ENCODE measurements at regions not wholly inside any gene's neighbourhood (a gene's known extent, or its start where the extent isn't known, plus 50 kb on each side); places are given as distances from the start of the nearest gene placed in this dataset.

DNA sequence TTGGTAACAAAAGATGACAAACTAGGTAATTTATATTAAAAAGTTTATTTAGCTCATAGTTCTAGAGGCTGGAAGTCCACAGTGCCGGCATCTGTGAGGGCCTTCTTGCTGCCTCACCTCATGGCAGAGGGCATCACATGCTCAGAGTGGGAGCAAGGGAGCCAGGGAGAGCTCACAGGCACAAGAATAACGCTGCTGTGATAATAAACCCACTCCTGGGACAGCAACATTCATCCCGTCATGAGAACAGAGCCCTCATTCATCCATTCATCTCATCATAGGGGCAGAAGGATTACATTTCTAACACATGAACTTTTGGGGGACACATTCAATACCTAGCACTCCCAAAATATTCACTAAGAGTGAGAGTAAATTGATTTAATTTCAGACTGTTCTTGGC is 170.6 kb upstream of the AKR1E2 start:
- DNase-seq (ENCODE audit: low spot score): no peak
- TF ChIP-seq, protein P1, sequence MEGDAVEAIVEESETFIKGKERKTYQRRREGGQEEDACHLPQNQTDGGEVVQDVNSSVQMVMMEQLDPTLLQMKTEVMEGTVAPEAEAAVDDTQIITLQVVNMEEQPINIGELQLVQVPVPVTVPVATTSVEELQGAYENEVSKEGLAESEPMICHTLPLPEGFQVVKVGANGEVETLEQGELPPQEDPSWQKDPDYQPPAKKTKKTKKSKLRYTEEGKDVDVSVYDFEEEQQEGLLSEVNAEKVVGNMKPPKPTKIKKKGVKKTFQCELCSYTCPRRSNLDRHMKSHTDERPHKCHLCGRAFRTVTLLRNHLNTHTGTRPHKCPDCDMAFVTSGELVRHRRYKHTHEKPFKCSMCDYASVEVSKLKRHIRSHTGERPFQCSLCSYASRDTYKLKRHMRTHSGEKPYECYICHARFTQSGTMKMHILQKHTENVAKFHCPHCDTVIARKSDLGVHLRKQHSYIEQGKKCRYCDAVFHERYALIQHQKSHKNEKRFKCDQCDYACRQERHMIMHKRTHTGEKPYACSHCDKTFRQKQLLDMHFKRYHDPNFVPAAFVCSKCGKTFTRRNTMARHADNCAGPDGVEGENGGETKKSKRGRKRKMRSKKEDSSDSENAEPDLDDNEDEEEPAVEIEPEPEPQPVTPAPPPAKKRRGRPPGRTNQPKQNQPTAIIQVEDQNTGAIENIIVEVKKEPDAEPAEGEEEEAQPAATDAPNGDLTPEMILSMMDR (IDR thresholded peaks at IDR 0.05; ENCODE audit: extremely low read depth, missing control alignments): no peak

DNA sequence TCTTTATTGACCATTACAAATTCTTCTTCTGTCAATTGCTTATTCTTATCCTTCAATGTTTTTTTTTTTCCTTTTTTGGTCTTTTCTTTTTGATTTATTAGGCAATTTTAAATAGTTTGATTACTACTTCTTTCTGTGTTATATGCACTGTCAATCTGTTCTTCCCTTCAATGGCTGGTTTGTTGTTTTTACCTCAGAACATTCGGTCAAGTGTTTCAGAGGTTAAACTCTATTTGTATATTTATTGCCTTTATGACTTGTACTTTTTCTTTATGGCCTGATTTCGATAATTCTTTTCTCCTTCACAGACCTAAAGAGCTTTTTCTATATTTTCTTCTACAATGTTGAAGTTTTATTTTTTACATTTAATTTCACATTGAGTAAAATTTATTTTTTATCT is 171.5 kb upstream of the AKR1E2 start:
- TF ChIP-seq, protein P1 (IDR thresholded peaks at IDR 0.05; ENCODE audit: extremely low read depth, missing control alignments): no peak

GRCh38 chr10:4653160-4653559 is 172.8 kb upstream of the AKR1E2 start:
- no peak for DNase-seq (ENCODE audit: low spot score)
- TF ChIP-seq, protein P1 (IDR thresholded peaks at IDR 0.05; ENCODE audit: extremely low read depth, missing control alignments): no peak

More for the DNA sequence above, 171.5 kb upstream of the AKR1E2 start:
- DNase-seq (ENCODE audit: low spot score): no peak

GRCh38 chr10:4652111-4653010 is 173.6 kb upstream of the AKR1E2 start:
- no peak for DNase-seq (ENCODE audit: low spot score)
- TF ChIP-seq, protein P1 (IDR thresholded peaks at IDR 0.05; ENCODE audit: extremely low read depth, missing control alignments): no peak

GRCh38 chr10:4651404-4652037 is 174.5 kb upstream of the AKR1E2 start:
- no peak for DNase-seq (ENCODE audit: low spot score)
- TF ChIP-seq, protein P1 (IDR thresholded peaks at IDR 0.05; ENCODE audit: extremely low read depth, missing control alignments): no peak

- DNase-seq (ENCODE audit: low spot score): no peak
- TF ChIP-seq, protein P1 (IDR thresholded peaks at IDR 0.05; ENCODE audit: extremely low read depth, missing control alignments): no peak
These were observed 175.4 kb upstream of the AKR1E2 start for GRCh38 chr10:4650582-4650981.

GRCh38 chr10:4649886-4650508 is 176.0 kb upstream of the AKR1E2 start:
- TF ChIP-seq, protein P1 (IDR thresholded peaks at IDR 0.05; ENCODE audit: extremely low read depth, missing control alignments): no peak
- DNase-seq (ENCODE audit: low spot score): no peak

All from GM20000 (cell line).